Upper lobe of left lung (tissue), 6 donors: ENCODE measurements at regions not wholly inside any gene's neighbourhood (a gene's known extent, or its start where the extent isn't known, plus 50 kb on each side); places are given as distances from the start of the nearest gene placed in this dataset.

Source experiments
- ATAC-seq, 2 donors: fragments of 200-7000 bp; cut with Tn5 transposase; one replicate each; pipeline ENCODE4 v1.9.1; 2022; ENCODE audit warnings: mild to moderate bottlenecking in 2 of 2, moderate library complexity in 2 of 2; ENCODE audit not compliant: low FRiP score in 2 of 2
- DNase-seq, 2 donors: peaks; one replicate each; pipeline ENCODE4 v3.0.0-alpha.2; 2019 to 2020
- H3K27ac ChIP-seq, 4 donors: fragments of 200-600 bp; sonication (generic); one replicate each; pipeline ENCODE4 v1.5.1; 2016 to 2019
- H3K27me3 ChIP-seq, 4 donors: fragments of 200-600 bp; sonication (generic); one replicate each; pipeline ENCODE4 v1.5.1; 2017 to 2019
- H3K36me3 ChIP-seq, 4 donors: fragments of 200-600 bp; sonication (generic); one replicate each; pipeline ENCODE4 v1.5.1; 2016 to 2019
- H3K4me1 ChIP-seq, 4 donors: fragments of 200-600 bp; sonication (generic); one replicate each; pipeline ENCODE4 v1.5.1; 2018 to 2019
- H3K4me3 ChIP-seq, 4 donors: fragments of 200-600 bp; sonication (generic); one replicate each; pipeline ENCODE4 v1.5.1; 2017 to 2019; ENCODE audit warnings: mild to moderate bottlenecking in 2 of 4, moderate library complexity in 1 of 4
- H3K9me3 ChIP-seq, 4 donors: fragments of 200-600 bp; sonication (generic); one replicate each; pipeline ENCODE4 v1.5.1; 2018 to 2019
- EP300 ChIP-seq, 4 donors: sonication (generic); formaldehyde crosslinking; IDR thresholded peaks; one replicate each; pipeline ENCODE4 v1.5.1; 2017; ENCODE audit warnings: antibody characterized with exemption in 4 of 4, control low read depth in 2 of 4
- POLR2A ChIP-seq, 4 donors: fragments of 450-650 bp; IDR thresholded peaks; one replicate each; pipeline ENCODE4 v1.5.1; 2016 to 2017; ENCODE audit warnings: antibody characterized with exemption in 4 of 4, mild to moderate bottlenecking in 2 of 4
- POLR2AphosphoS5 ChIP-seq, 2 donors: sonication (generic); formaldehyde crosslinking; IDR thresholded peaks; one replicate each; pipeline ENCODE4 v1.5.1; 2017; ENCODE audit warnings: antibody characterized with exemption in 2 of 2
- WGBS, 2 donors: methylation state at CpG; one replicate each; pipeline ENCODE4 v1.1.5; 2017 to 2018; 5-methylcytosine and 5-hydroxymethylcytosine counted together
- TF ChIP-seq, protein P1 (sequence below), 6 experiments: fragments of 450-650 bp in 4 of 6; fragments of 200-600 bp in 2 of 6; sonication (generic) in 2 of 6; IDR thresholded peaks; one replicate each; pipeline ENCODE4 v1.5.1; 2016 to 2019; ENCODE audit warnings: antibody characterized with exemption in 6 of 6
- donor health status: DM: no; HTN: no; CAD: no; lungs with moderate emphysema.
- donor health status: DM: no; HTN: yes; CAD: no; lungs with severe emphysema.

DNA sequence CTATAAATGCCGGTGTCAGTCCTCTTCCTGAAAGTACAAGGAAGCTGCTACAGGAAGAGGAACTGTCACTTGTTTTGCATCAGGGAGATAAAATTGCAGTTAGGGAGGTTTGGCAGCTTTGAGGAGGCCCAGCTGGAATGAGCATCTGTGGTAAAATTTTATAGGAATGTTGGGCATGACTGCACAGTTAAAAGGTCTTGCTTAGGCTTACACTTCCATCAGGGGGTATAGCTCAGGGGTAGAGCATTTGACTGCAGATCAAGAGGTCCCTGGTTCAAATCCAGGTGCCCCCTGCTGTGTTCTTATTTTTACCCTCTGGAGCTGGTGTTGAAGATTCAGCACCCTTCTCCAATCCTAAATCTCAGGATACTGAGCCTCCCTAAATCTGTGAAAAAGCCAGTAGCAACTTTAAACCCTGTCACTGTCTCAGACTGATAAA lies 65.9 kb downstream of the ZNF467 start:
- ATAC-seq = no peak
- WGBS, 2 donors = 6 to 35% methylated on average over 1 of the region's 1 CpG
- no peak overlapping the region for H3K4me3 ChIP-seq

DNA sequence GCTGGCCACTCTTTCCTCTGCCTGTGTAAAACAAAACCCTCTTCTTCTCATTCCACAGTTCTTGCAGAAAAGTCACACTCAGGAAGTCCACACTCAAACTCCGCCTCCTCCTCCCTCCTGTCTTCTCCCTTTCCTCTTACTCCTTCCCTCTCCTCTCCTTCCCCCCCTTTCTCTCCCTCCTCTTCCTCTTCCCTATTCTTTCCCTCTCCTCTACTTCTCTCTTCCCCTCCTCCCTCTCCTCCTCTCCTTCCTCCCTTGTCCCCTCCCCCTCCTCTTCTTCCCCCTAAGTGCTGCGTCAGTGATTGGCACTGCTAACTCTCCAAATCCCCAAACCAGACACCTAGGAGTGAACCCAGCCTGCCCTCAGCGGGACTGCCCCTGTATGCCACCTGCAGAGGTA lies 67.0 kb downstream of the ZNF467 start:
- no peaks in the 10 kb centered on the region for H3K27me3 ChIP-seq
- H3K27ac ChIP-seq = no peak overlapping the region
- WGBS, 2 donors = 63 to 74% methylated on average over 3 of the region's 3 CpGs
- peaks cover 4 to 19% (median 16%) of the 10 kb centered on the region in 4 donors for H3K9me3 ChIP-seq
- no peak overlapping the region for H3K4me3 ChIP-seq
- H3K4me1 ChIP-seq = no peaks in the 10 kb centered on the region
- TF ChIP-seq POLR2A (IDR thresholded peaks at IDR 0.05) (no peak), EP300 (IDR thresholded peaks at IDR 0.05) (no peak), POLR2AphosphoS5 (IDR thresholded peaks at IDR 0.05) (no peak)
- TF ChIP-seq, protein P1, sequence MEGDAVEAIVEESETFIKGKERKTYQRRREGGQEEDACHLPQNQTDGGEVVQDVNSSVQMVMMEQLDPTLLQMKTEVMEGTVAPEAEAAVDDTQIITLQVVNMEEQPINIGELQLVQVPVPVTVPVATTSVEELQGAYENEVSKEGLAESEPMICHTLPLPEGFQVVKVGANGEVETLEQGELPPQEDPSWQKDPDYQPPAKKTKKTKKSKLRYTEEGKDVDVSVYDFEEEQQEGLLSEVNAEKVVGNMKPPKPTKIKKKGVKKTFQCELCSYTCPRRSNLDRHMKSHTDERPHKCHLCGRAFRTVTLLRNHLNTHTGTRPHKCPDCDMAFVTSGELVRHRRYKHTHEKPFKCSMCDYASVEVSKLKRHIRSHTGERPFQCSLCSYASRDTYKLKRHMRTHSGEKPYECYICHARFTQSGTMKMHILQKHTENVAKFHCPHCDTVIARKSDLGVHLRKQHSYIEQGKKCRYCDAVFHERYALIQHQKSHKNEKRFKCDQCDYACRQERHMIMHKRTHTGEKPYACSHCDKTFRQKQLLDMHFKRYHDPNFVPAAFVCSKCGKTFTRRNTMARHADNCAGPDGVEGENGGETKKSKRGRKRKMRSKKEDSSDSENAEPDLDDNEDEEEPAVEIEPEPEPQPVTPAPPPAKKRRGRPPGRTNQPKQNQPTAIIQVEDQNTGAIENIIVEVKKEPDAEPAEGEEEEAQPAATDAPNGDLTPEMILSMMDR (IDR thresholded peaks at IDR 0.05) = no peak
- ATAC-seq = no peak
- DNase-seq = no peak
- H3K36me3 ChIP-seq = no peaks in the 10 kb centered on the region

More for the DNA sequence above, 65.9 kb downstream of the ZNF467 start:
- Histone ChIP-seq H3K9me3 (peaks cover 4 to 19% (median 16%) of the 10 kb centered on the region in 4 donors), H3K27me3 (no peaks in the 10 kb centered on the region), H3K27ac (no peak overlapping the region), H3K4me1 (no peaks in the 10 kb centered on the region), H3K36me3 (no peaks in the 10 kb centered on the region)
- TF ChIP-seq POLR2A (IDR thresholded peaks at IDR 0.05) (no peak), EP300 (IDR thresholded peaks at IDR 0.05) (no peak), POLR2AphosphoS5 (IDR thresholded peaks at IDR 0.05) (no peak)
- TF ChIP-seq, protein P1 (IDR thresholded peaks at IDR 0.05) = no peak
- no peak for DNase-seq

DNA sequence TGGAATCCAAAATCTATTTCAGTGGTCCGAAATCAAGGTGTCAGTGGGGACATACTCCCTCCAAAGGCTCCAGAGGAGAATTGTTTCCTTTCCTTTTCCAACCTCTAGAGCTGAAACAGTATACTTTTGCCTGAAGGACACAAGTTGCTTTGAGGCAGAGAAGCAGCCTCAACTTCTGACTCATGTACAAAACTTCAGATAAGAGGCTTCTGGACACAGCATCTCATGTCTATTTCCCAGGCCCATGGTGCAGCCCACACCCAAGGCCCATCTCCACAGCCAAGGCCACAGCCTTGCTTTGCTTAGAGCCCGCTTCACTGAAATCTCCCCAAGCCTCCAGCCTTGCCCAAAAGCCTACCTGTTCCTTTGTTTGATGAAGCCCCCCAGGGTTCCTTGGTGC lies 68.9 kb downstream of the ZNF467 start:
- no peak for ATAC-seq
- Histone ChIP-seq H3K36me3 (no peaks in the 10 kb centered on the region), H3K27ac (no peak overlapping the region), H3K27me3 (no peaks in the 10 kb centered on the region), H3K4me1 (no peaks in the 10 kb centered on the region), H3K4me3 (no peak overlapping the region), H3K9me3 (peaks cover 0 to 4% (median 0%) of the 10 kb centered on the region in 4 donors)
- TF ChIP-seq POLR2A (IDR thresholded peaks at IDR 0.05) (no peak), POLR2AphosphoS5 (IDR thresholded peaks at IDR 0.05) (no peak), EP300 (IDR thresholded peaks at IDR 0.05) (no peak)
- TF ChIP-seq, protein P1 (IDR thresholded peaks at IDR 0.05) = no peak
- whole genome bisulfite sequencing, 2 donors = 86 to 93% methylated on average over 2 of the region's 2 CpGs
- DNase-seq = no peak

DNA sequence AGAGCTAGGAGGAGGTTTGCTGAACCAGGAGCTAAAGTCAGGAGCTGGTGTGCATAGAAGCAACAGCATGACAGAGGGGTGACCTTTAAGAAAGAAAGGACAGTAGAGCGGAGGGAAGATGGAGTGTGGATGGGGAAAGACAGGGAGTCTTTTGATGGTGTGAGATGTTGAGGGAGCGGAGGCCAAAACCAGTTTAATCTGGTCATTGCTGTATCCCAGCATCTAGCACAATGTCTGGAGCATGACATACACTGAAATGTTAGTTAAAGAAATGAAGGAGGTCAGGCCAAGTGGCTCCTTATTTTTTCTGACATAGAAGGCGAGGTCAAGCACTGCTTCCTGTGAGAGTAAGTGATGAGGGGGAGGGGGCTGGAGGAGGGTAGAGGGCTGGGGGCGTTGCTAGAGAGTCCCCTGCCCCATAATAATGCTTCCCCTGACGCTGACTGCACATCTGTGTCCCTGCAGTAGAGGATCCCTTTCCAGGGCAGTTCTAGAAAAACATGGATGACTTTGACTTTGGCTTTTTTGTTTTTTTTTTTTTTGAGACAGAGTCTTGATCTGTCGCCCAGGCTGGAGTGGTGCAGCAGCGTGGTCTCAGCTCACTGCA lies 70.2 kb downstream of the ZNF467 start:
- Histone ChIP-seq H3K27me3 (no peaks in the 10 kb centered on the region), H3K27ac (no peak overlapping the region), H3K36me3 (no peaks in the 10 kb centered on the region), H3K9me3 (peaks cover 0 to under 1% (median 0%) of the 10 kb centered on the region in 4 donors), H3K4me1 (no peaks in the 10 kb centered on the region), H3K4me3 (no peak overlapping the region)
- ATAC-seq = no peak
- TF ChIP-seq POLR2AphosphoS5 (IDR thresholded peaks at IDR 0.05) (no peak), EP300 (IDR thresholded peaks at IDR 0.05) (no peak), POLR2A (IDR thresholded peaks at IDR 0.05) (no peak)
- TF ChIP-seq, protein P1 (IDR thresholded peaks at IDR 0.05) = no peak
- 70 to 72% methylated on average over 7 of the region's 7 CpGs for WGBS, 2 donors
- DNase-seq = no peak
